ENCODE measurements at regions not wholly inside any gene's neighbourhood (a gene's known extent, or its start where the extent isn't known, plus 50 kb on each side); places are given as distances from the start of the nearest gene placed in this dataset.

DNA sequence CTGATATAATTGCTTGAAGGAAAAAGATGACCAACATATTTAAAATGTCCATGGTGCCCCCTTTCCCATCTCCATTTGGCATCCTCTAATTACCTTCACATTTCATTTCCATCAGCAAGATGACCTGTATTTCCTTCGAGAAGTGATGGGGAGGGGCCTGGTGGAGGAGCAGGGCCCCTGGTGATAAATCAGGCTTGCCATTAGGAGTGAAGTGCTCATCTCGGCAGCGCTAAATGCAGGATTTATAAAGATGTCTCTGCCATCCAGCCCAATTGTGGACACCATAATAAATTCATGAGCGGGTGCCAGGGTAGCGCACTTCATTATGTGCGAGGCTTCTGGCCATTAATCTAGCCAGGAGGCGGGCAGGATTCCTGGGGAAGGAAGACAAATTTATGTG lies 101.5 kb upstream of the IRX6 start:
- no peak overlapping the region for H3K4me3 ChIP-seq (ENCODE audit: low read depth, low read length, poor library complexity, severe bottlenecking)
- no peak overlapping the region for H3K4me2 ChIP-seq (ENCODE audit: low read length)
- TF ChIP-seq, protein P1, sequence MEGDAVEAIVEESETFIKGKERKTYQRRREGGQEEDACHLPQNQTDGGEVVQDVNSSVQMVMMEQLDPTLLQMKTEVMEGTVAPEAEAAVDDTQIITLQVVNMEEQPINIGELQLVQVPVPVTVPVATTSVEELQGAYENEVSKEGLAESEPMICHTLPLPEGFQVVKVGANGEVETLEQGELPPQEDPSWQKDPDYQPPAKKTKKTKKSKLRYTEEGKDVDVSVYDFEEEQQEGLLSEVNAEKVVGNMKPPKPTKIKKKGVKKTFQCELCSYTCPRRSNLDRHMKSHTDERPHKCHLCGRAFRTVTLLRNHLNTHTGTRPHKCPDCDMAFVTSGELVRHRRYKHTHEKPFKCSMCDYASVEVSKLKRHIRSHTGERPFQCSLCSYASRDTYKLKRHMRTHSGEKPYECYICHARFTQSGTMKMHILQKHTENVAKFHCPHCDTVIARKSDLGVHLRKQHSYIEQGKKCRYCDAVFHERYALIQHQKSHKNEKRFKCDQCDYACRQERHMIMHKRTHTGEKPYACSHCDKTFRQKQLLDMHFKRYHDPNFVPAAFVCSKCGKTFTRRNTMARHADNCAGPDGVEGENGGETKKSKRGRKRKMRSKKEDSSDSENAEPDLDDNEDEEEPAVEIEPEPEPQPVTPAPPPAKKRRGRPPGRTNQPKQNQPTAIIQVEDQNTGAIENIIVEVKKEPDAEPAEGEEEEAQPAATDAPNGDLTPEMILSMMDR (conservative IDR thresholded peaks at IDR 0.05; ENCODE audit: low read length) = no peak
- TF ChIP-seq EZH2phosphoT487 (IDR thresholded peaks at IDR 0.05; ENCODE audit: borderline replicate concordance, low read depth, low read length) = no peak
- POLR2A ChIA-PET = no interaction called here
- H3K27ac ChIP-seq (ENCODE audit: low read depth, low read length, poor library complexity, severe bottlenecking) = no peak overlapping the region
- CTCF ChIA-PET (ENCODE audit: unreplicated experiment) = no interaction called here
- no peaks in the 10 kb centered on the region for H3K79me2 ChIP-seq (ENCODE audit: insufficient read depth, low read depth, low read length)
- intact Hi-C loops (cut with micrococcal nuclease; ENCODE audit: unreplicated experiment) = no loop called here
- no peak overlapping the region for H2AFZ ChIP-seq (ENCODE audit: low read length)
- no peaks in the 10 kb centered on the region for H3K36me3 ChIP-seq (ENCODE audit: insufficient read depth, low read length)
- BruUV-seq (replicated peaks) = no TSS peak
- DNase-seq (ENCODE audit: low spot score) = no peak
- no peaks in the 10 kb centered on the region for H4K20me1 ChIP-seq (ENCODE audit: insufficient read depth, low read length)
- no peaks in the 10 kb centered on the region for H3K4me1 ChIP-seq (ENCODE audit: insufficient read depth, low read length, poor library complexity, severe bottlenecking)
- no peaks in the 10 kb centered on the region for H3K9me2 ChIP-seq (ENCODE audit: insufficient read depth, low read length)
- H3K9me3 ChIP-seq (ENCODE audit: low read length) = no peaks in the 10 kb centered on the region

DNA sequence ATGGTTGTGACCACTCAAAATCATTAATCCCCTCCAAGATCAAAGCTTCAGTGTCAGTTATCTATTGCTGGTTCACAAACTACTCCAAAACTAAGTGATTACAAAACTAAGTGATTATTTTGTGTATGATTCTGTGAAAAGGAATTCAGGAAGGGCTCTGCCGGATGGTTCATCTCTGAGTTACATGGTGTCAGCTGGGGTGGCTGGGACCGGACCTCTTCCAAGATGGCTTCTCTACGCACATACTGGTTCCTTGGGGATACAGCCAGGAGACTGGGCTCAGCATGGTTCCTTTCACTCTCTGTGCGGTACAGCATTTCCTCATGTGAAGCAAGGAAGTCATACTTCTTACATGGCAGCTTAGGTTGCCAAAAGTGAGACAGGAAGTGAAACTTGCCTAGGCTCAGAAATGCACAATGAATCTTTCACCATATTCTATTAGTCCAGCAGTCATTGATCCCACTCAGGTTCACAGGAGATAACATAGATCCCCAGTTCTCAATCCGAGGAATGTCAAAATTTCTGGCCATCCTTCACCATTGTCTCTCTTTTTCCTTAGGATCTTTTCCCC lies 97.9 kb upstream of the IRX6 start:
- BruUV-seq (replicated peaks) = no TSS peak
- no peak overlapping the region for H3K27ac ChIP-seq (ENCODE audit: low read depth, low read length, poor library complexity, severe bottlenecking)
- H3K4me2 ChIP-seq (ENCODE audit: low read length) = no peak overlapping the region
- no peaks in the 10 kb centered on the region for H3K4me1 ChIP-seq (ENCODE audit: insufficient read depth, low read length, poor library complexity, severe bottlenecking)
- H4K20me1 ChIP-seq (ENCODE audit: insufficient read depth, low read length) = no peaks in the 10 kb centered on the region
- DNase-seq (ENCODE audit: low spot score) = peak; percentile 8
- no peaks in the 10 kb centered on the region for H3K79me2 ChIP-seq (ENCODE audit: insufficient read depth, low read depth, low read length)
- TF ChIP-seq, protein P1 (conservative IDR thresholded peaks at IDR 0.05; ENCODE audit: low read length) = no peak
- no peak for TF ChIP-seq EZH2phosphoT487 (IDR thresholded peaks at IDR 0.05; ENCODE audit: borderline replicate concordance, low read depth, low read length)
- no peak overlapping the region for H2AFZ ChIP-seq (ENCODE audit: low read length)
- H3K9me3 ChIP-seq (ENCODE audit: low read length) = no peaks in the 10 kb centered on the region
- ChIA-PET POLR2A (no interaction called here), CTCF (ENCODE audit: unreplicated experiment) (no interaction called here)
- no peaks in the 10 kb centered on the region for H3K36me3 ChIP-seq (ENCODE audit: insufficient read depth, low read length)
- H3K4me3 ChIP-seq (ENCODE audit: low read depth, low read length, poor library complexity, severe bottlenecking) = no peak overlapping the region
- intact Hi-C loops (cut with micrococcal nuclease; ENCODE audit: unreplicated experiment) = no loop called here
- no peaks in the 10 kb centered on the region for H3K9me2 ChIP-seq (ENCODE audit: insufficient read depth, low read length)

DNA sequence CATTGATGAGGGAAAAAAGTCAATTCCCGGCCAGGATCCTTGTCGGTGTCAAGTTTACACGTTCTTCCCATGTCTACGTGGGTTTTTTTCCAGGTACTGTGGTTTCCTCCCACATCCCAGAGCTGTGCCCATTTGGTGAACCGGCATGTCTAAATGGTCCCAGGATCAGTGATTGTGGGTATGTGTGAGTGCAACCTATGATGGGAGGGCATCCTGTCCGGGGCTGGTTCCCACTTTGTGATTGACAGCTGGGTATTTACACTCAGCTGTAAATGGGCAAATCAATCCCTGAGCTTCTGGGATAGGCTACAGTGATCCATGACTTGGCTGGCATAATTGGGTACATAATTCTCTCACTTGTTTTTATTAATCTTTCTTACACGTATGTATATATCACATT lies 91.2 kb upstream of the IRX6 start:
- DNase-seq (ENCODE audit: low spot score) = no peak
- H3K9me2 ChIP-seq (ENCODE audit: insufficient read depth, low read length) = no peaks in the 10 kb centered on the region
- H3K4me1 ChIP-seq (ENCODE audit: insufficient read depth, low read length, poor library complexity, severe bottlenecking) = no peaks in the 10 kb centered on the region
- ChIA-PET POLR2A (interaction anchor here (0.6 kb wide), 1 partner anchor 312 kb away, joined by 3 read pairs; no protein-coding TSS in a partner anchor), CTCF (ENCODE audit: unreplicated experiment) (no interaction called here)
- TF ChIP-seq, protein P1 (conservative IDR thresholded peaks at IDR 0.05; ENCODE audit: low read length) = no peak
- no peak overlapping the region for H3K4me2 ChIP-seq (ENCODE audit: low read length)
- H3K36me3 ChIP-seq (ENCODE audit: insufficient read depth, low read length) = no peaks in the 10 kb centered on the region
- intact Hi-C loops (cut with micrococcal nuclease; ENCODE audit: unreplicated experiment) = no loop called here
- no peak overlapping the region for H3K4me3 ChIP-seq (ENCODE audit: low read depth, low read length, poor library complexity, severe bottlenecking)
- no TSS peak for BruUV-seq (replicated peaks)
- H2AFZ ChIP-seq (ENCODE audit: low read length) = no peak overlapping the region
- no peaks in the 10 kb centered on the region for H3K9me3 ChIP-seq (ENCODE audit: low read length)
- H4K20me1 ChIP-seq (ENCODE audit: insufficient read depth, low read length) = no peaks in the 10 kb centered on the region
- no peaks in the 10 kb centered on the region for H3K79me2 ChIP-seq (ENCODE audit: insufficient read depth, low read depth, low read length)
- no peak overlapping the region for H3K27ac ChIP-seq (ENCODE audit: low read depth, low read length, poor library complexity, severe bottlenecking)
